Spleen (tissue), 11 donors: ENCODE measurements at regions not wholly inside any gene's neighbourhood (a gene's known extent, or its start where the extent isn't known, plus 50 kb on each side); places are given as distances from the start of the nearest gene placed in this dataset.
A peak's percentile ranks its signal among the peaks of the same experiment; 100 is the strongest.

ENCODE experiments used
- DNase-seq: peaks from one replicate; pipeline ENCODE4 v3.0.0-alpha.2; 2020
- H3K27ac ChIP-seq, 8 donors: fragments of 200-600 bp; sonication (generic) in 7 of 8; 1 replicate in 4 of 8; 2 replicates in 4 of 8; pipeline versions ENCODE4 v1.5.0 to v1.8.0; 2016 to 2021; ENCODE audit warnings: inconsistent platforms in 4 of 8, mild to moderate bottlenecking in 4 of 8, moderate library complexity in 1 of 8
- H3K27me3 ChIP-seq, 7 donors: fragments of 200-600 bp; sonication (generic) in 6 of 7; replicated peaks in 1 of 7; 1 replicate in 4 of 7; 2 replicates in 3 of 7; pipeline versions ENCODE4 v1.5.0 to v1.8.0; 2016 to 2021; ENCODE audit warnings: inconsistent platforms in 3 of 7, mild to moderate bottlenecking in 1 of 7
- H3K36me3 ChIP-seq, 6 donors: fragments of 200-600 bp; sonication (generic) in 5 of 6; 1 replicate in 4 of 6; 2 replicates in 2 of 6; pipeline versions ENCODE4 v1.5.0 to v1.8.0; 2016 to 2021; ENCODE audit warnings: inconsistent platforms in 2 of 6
- H3K4me1 ChIP-seq, 6 donors: fragments of 200-600 bp; sonication (generic) in 5 of 6; 1 replicate in 3 of 6; 2 replicates in 3 of 6; pipeline versions ENCODE4 v1.5.0 to v1.8.0; 2016 to 2021; ENCODE audit warnings: inconsistent platforms in 3 of 6
- H3K4me3 ChIP-seq, 8 donors: fragments of 200-600 bp; sonication (generic) in 7 of 8; 1 replicate in 4 of 8; 2 replicates in 4 of 8; pipeline versions ENCODE4 v1.5.0 to v1.8.0; 2016 to 2021; ENCODE audit warnings: inconsistent platforms in 4 of 8, mild to moderate bottlenecking in 4 of 8, moderate library complexity in 2 of 8
- H3K9me3 ChIP-seq, 8 donors: fragments of 200-600 bp; sonication (generic) in 7 of 8; 1 replicate in 4 of 8; 2 replicates in 4 of 8; pipeline versions ENCODE4 v1.5.0 to v1.8.0; 2016 to 2021; ENCODE audit warnings: inconsistent platforms in 4 of 8
- POLR2A ChIP-seq, 3 donors: fragments of 450-650 bp; IDR thresholded peaks; one replicate each; pipeline ENCODE4 v1.5.1; 2017; ENCODE audit warnings: antibody characterized with exemption in 3 of 3, mild to moderate bottlenecking in 1 of 3
- POLR2AphosphoS5 ChIP-seq, 3 donors: sonication (generic); formaldehyde crosslinking; IDR thresholded peaks; one replicate each; pipeline ENCODE4 v1.5.1; 2017; ENCODE audit warnings: antibody characterized with exemption in 3 of 3
- WGBS, 5 donors: extraction: QIAGEN DNeasy Blood & Tissue Kit in 3 of 5; methylation state at CpG; one replicate each; pipeline versions ENCODE4 v1.1.5 to v1.1.7; 2013 to 2018; 5-methylcytosine and 5-hydroxymethylcytosine counted together
- intact Hi-C: fragments of 100-400 bp; cut with DNase I; formaldehyde crosslinking; loops from one replicate; pipeline ENCODE4 v1.15.0; 2023; ENCODE audit warnings: low total_unique reads
- TF ChIP-seq, protein P1 (sequence below), 11 experiments: fragments of 200-600 bp in 7 of 11; fragments of 450-650 bp in 4 of 11; sonication (generic) in 4 of 11; IDR thresholded peaks in 8 of 11; conservative IDR thresholded peaks in 3 of 11; 1 replicate in 7 of 11; 2 replicates in 4 of 11; pipeline versions ENCODE4 v1.4.0 to v1.8.0; 2016 to 2021; ENCODE audit warnings: antibody characterized with exemption in 11 of 11, inconsistent platforms in 4 of 11, mild to moderate bottlenecking in 1 of 11
- donor health status: healthy with polysubstance abuse.
- donor health status: DM: no; HTN: no; CAD: no; lungs with moderate emphysema.
- donor health status: DM: no; HTN: no; CAD: no.
- donor health status: Bipolar disorder and iron deficiency.
- donor health status: healthy.
- donor health status: DM: no; HTN: no; CAD: no.
- donor health status: DM: yes; HTN: yes; CAD: no.

DNA sequence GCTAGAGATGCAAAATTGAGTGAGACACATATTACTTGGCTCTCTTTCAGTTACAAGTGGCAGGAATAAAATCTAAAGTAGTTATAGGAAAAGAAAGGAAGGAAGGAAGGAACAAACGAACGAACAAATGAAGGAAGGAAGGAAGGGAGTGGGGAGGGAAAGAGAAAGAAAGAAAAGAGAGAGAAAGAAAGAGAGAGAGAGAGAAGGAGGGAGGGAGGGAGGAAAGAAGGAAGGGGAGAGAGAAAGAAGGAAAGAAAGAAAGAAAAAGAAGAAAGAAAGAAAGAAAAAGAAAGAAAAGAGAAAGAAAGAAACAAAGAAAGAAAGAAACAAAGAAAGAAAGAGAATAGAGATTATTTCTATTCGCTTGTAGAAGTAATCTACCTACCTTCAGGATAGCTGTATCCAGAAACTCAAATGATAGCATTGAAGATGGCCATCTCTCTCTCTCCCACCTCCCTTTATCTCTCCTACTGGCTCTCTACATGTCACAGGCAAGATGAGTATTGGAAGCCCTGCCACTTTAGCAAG is 229.7 kb upstream of the TLE3 start:
- no peaks in the 10 kb centered on the region for H3K36me3 ChIP-seq
- WGBS, 5 donors, result 45 to 63% (median 54%) methylated on average over 3 of the region's 3 CpGs
- intact Hi-C loops, result no loop called here
- DNase-seq, result no peak
- TF ChIP-seq POLR2AphosphoS5 (IDR thresholded peaks at IDR 0.05) (no peak), POLR2A (IDR thresholded peaks at IDR 0.05) (no peak)
- TF ChIP-seq, protein P1, sequence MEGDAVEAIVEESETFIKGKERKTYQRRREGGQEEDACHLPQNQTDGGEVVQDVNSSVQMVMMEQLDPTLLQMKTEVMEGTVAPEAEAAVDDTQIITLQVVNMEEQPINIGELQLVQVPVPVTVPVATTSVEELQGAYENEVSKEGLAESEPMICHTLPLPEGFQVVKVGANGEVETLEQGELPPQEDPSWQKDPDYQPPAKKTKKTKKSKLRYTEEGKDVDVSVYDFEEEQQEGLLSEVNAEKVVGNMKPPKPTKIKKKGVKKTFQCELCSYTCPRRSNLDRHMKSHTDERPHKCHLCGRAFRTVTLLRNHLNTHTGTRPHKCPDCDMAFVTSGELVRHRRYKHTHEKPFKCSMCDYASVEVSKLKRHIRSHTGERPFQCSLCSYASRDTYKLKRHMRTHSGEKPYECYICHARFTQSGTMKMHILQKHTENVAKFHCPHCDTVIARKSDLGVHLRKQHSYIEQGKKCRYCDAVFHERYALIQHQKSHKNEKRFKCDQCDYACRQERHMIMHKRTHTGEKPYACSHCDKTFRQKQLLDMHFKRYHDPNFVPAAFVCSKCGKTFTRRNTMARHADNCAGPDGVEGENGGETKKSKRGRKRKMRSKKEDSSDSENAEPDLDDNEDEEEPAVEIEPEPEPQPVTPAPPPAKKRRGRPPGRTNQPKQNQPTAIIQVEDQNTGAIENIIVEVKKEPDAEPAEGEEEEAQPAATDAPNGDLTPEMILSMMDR (IDR thresholded peaks at IDR 0.05 in 8 of 11, conservative IDR thresholded peaks at IDR 0.05 in 3 of 11), result no peak
- peak overlapping the region in 1 of 8 donors; percentile 9 for H3K27ac ChIP-seq
- H3K4me1 ChIP-seq, result peaks cover 8 to 47% (median 31%) of the 10 kb centered on the region in 6 donors
- no peak overlapping the region for H3K4me3 ChIP-seq
- peaks cover 0 to 6% (median 0%) of the 10 kb centered on the region in 7 donors for H3K27me3 ChIP-seq
- peaks cover 0 to 9% (median 6%) of the 10 kb centered on the region in 8 donors for H3K9me3 ChIP-seq

DNA sequence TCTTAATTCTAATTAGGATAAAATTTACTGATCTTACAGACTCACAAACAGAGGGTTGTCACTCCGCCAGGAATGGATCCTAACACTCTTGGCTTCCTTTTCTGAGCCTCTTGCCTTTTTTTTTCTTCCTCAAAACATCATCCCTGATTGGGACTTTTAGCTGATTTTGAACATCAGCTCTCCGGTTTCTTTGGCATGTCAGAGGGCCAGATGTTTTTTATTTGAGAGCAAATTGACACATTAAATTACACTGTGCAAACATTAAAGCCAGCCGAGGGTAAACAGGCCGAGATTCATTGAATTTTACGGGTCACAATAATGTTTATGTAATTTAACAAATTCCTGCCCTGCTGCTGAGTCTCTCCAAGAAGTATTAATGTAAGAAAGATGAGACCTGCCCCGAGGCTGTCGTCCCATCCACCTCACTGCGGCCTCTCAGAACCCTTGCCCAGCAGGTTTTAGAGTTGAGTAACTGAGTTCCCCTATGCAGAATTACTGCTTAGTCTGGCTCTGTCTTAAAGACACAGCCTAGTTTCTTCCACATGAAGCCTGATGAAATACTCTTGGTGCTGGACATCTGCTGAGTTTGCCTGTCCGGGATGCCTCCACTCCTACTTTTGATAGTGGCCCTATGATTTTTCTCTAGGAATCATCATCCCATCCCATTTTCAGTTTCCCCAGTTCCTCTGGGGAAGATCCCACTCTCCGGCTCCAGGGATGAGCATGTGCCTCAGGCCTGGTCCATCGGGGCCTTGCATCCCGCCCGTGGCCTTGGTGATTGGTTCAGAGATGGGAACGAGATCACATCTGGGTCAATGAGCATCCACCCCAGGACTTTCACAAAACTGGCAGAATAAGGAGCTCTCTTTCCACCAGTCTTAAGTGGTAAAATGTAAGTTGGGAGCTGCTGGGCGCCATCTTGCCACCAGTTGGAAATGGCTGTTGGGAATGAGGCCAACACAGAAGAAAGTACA is 226.6 kb upstream of the TLE3 start:
- Histone ChIP-seq H3K27ac (no peak overlapping the region), H3K9me3 (no peaks in the 10 kb centered on the region), H3K4me1 (peaks cover 33 to 78% (median 61%) of the 10 kb centered on the region in 6 donors), H3K27me3 (peaks cover 0 to 6% (median 0%) of the 10 kb centered on the region in 7 donors), H3K36me3 (no peaks in the 10 kb centered on the region), H3K4me3 (no peak overlapping the region)
- TF ChIP-seq POLR2AphosphoS5 (IDR thresholded peaks at IDR 0.05) (no peak), POLR2A (IDR thresholded peaks at IDR 0.05) (no peak)
- TF ChIP-seq, protein P1 (IDR thresholded peaks at IDR 0.05 in 8 of 11, conservative IDR thresholded peaks at IDR 0.05 in 3 of 11), result no peak
- DNase-seq, result no peak
- intact Hi-C loops, result no loop called here
- 76 to 87% (median 83%) methylated on average over 15 of the region's 15 CpGs for WGBS, 5 donors

- WGBS, 5 donors, result 72 to 82% (median 79%) methylated on average over 9 to 11 of the region's 11 CpGs
- Histone ChIP-seq H3K36me3 (no peaks in the 10 kb centered on the region), H3K27me3 (peaks cover 0 to 6% (median 0%) of the 10 kb centered on the region in 7 donors), H3K27ac (peak overlapping the region in 2 of 8 donors; percentile 13 to 20), H3K9me3 (no peaks in the 10 kb centered on the region), H3K4me3 (no peak overlapping the region), H3K4me1 (peaks cover 33 to 81% (median 65%) of the 10 kb centered on the region in 6 donors)
- peak in 1 of 3 donors; percentile 28 for TF ChIP-seq POLR2AphosphoS5 (IDR thresholded peaks at IDR 0.05)
- TF ChIP-seq, protein P1 (IDR thresholded peaks at IDR 0.05 in 8 of 11, conservative IDR thresholded peaks at IDR 0.05 in 3 of 11), result no peak
- no peak for DNase-seq
- intact Hi-C loops, result no loop called here
These were observed 225.6 kb upstream of the TLE3 start for GRCh38 chr15:70323111-70323851.
